Activated B cell treated with CpG ODN at 0.5 μM for 24 hours (primary cell): ENCODE measurements at regions not wholly inside any gene's neighbourhood (a gene's known extent, or its start where the extent isn't known, plus 50 kb on each side); places are given as distances from the start of the nearest gene placed in this dataset.

Experiments
- ATAC-seq: fragments of 200-7000 bp; cut with Tn5 transposase; one replicate; pipeline ENCODE4 v1.10.0; 2021; ENCODE audit warnings: low read depth, mild to moderate bottlenecking, moderate library complexity
- CTCF ChIA-PET: fragments of 350-600 bp; sonication (Branson Sonifier 250); formaldehyde crosslinking; loops from one replicate; lab custom pipeline; 2021; ENCODE audit warnings: antibody characterized with exemption; lab: Charles Lee
- POLR2A ChIA-PET: fragments of 350-600 bp; sonication (Branson Sonifier 250); formaldehyde crosslinking; loops from one replicate; lab custom pipeline; 2021; ENCODE audit warnings: antibody characterized with exemption; lab: Charles Lee
- DNase-seq: peaks from one replicate; pipeline ENCODE4 v3.0.0; 2022
- H3K27ac Mint-ChIP-seq: one replicate; pipeline ENCODE4 v1.8.0; 2020; ENCODE audit warnings: mixed read lengths
- H3K27me3 Mint-ChIP-seq: one replicate; pipeline ENCODE4 v1.8.0; 2021; ENCODE audit warnings: mixed read lengths
- H3K36me3 Mint-ChIP-seq: one replicate; pipeline ENCODE4 v1.8.0; 2021; ENCODE audit warnings: low read depth, mixed read lengths
- H3K4me1 Mint-ChIP-seq: one replicate; pipeline ENCODE4 v1.8.0; 2021; ENCODE audit warnings: mixed read lengths
- H3K4me3 Mint-ChIP-seq: one replicate; pipeline ENCODE4 v1.8.0; 2020; ENCODE audit warnings: mild to moderate bottlenecking, mixed read lengths
- H3K9me3 Mint-ChIP-seq: one replicate; pipeline ENCODE4 v1.8.0; 2020; ENCODE audit warnings: mixed read lengths
- intact Hi-C: fragments of 100-400 bp; cut with micrococcal nuclease; formaldehyde crosslinking; loops from one replicate; pipeline ENCODE4 v1.15.1; 2024
- TF ChIP-seq, protein P1 (sequence below): fragments of 200-600 bp; IDR thresholded peaks from one replicate; pipeline ENCODE4 v1.8.0; 2022; ENCODE audit warnings: antibody characterized with exemption, mild to moderate bottlenecking

DNA sequence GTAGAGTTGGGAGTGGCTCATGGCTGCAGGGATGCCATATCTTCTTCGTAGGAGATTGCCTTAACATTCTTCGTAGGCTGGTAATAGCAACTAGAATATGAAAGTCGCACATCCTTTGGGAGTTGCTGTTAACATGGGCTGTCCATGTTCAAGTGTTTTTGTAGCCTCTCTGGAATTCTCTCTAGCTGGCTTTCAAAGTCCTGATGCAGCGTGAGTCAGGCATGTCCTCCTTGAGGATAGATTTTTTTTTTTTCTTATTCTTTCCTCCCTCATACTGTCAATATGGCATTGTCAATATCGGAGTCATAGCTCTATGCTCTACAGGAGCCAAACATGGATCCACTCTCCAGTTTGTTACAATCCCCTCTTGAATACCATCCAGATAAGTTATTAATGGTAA lies 494.8 kb upstream of the WWC1 start:
- ATAC-seq (no peak), DNase-seq (no peak)
- H3K4me1 Mint-ChIP-seq: no peaks in the 10 kb centered on the region
- TF ChIP-seq, protein P1, sequence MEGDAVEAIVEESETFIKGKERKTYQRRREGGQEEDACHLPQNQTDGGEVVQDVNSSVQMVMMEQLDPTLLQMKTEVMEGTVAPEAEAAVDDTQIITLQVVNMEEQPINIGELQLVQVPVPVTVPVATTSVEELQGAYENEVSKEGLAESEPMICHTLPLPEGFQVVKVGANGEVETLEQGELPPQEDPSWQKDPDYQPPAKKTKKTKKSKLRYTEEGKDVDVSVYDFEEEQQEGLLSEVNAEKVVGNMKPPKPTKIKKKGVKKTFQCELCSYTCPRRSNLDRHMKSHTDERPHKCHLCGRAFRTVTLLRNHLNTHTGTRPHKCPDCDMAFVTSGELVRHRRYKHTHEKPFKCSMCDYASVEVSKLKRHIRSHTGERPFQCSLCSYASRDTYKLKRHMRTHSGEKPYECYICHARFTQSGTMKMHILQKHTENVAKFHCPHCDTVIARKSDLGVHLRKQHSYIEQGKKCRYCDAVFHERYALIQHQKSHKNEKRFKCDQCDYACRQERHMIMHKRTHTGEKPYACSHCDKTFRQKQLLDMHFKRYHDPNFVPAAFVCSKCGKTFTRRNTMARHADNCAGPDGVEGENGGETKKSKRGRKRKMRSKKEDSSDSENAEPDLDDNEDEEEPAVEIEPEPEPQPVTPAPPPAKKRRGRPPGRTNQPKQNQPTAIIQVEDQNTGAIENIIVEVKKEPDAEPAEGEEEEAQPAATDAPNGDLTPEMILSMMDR: no peak
- no peaks in the 10 kb centered on the region for H3K36me3 Mint-ChIP-seq
- POLR2A ChIA-PET: no interaction called here
- no peak overlapping the region for H3K27ac Mint-ChIP-seq
- no peaks in the 10 kb centered on the region for H3K27me3 Mint-ChIP-seq
- CTCF ChIA-PET: no interaction called here
- H3K4me3 Mint-ChIP-seq: no peak overlapping the region
- H3K9me3 Mint-ChIP-seq: no peaks in the 10 kb centered on the region
- intact Hi-C loops: no loop called here

DNA sequence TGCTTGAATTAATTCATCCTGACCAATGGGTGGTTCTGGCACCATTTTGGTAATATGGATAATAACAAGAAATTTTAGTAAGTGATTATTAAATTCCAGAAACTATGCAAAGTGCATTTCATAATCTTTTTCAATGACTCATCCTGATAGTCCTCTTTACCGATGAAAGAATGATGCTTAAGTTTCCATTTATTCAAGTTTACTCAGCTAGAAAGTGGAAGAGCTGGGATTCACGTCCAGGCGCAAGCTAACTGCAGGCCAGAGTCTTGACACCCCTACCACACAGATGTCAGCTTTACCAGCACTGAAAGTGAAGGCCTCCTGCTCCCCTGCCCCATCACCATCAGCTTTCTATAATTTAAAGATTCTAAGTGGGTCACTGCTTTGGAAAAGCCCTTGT lies 493.5 kb upstream of the WWC1 start:
- Mint-ChIP-seq H3K27ac (no peak overlapping the region), H3K9me3 (no peaks in the 10 kb centered on the region), H3K36me3 (no peaks in the 10 kb centered on the region), H3K27me3 (no peaks in the 10 kb centered on the region), H3K4me1 (no peaks in the 10 kb centered on the region), H3K4me3 (no peak overlapping the region)
- CTCF ChIA-PET: no interaction called here
- POLR2A ChIA-PET: no interaction called here
- TF ChIP-seq, protein P1: no peak
- no peak for DNase-seq
- intact Hi-C loops: no loop called here
- ATAC-seq: no peak

DNA sequence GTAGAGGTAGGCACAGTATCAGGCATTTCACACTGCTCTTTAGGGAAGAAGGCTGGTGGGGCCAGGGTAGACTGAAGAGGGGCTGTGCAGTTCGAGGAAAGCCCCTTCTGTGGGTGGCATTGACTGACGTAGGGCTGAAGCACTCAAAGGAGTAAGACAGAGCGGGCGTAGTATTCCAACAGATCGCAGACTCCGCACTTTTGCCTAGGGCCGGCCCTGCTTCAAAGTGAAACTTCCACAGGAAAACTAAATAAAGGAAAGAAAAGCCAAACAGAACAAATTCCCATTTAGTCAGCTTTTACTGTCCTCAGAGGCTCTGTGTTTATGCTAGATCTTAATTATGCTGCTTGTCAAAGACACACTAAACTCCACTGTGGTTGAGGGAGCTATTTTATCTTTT lies 493.0 kb upstream of the WWC1 start:
- TF ChIP-seq, protein P1: no peak
- Mint-ChIP-seq H3K27me3 (no peaks in the 10 kb centered on the region), H3K4me3 (no peak overlapping the region), H3K36me3 (no peaks in the 10 kb centered on the region), H3K27ac (no peak overlapping the region), H3K9me3 (no peaks in the 10 kb centered on the region), H3K4me1 (no peaks in the 10 kb centered on the region)
- intact Hi-C loops: no loop called here
- ATAC-seq (no peak), DNase-seq (no peak)
- CTCF ChIA-PET: no interaction called here
- POLR2A ChIA-PET: no interaction called here

DNA sequence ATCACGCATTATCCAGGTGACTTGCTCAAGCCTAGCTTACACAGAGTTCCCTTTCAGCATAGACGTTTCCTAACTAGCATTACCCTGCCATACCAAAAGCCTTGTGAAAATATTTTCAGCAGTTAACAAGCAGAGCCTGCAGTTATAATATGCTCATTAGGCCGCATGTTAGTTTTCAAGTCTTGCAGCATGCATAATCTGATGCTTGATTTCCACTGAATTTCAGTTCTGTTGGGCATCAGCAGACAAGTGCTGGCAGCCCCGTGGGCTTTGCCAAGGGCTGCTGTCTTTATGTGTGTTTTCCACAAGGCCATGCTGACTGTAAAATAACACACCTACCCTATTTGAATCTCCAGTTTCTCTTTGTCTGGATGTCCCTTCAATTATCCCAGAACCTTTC lies 491.0 kb upstream of the WWC1 start:
- Mint-ChIP-seq H3K4me3 (no peak overlapping the region), H3K9me3 (no peaks in the 10 kb centered on the region), H3K4me1 (no peaks in the 10 kb centered on the region), H3K27ac (no peak overlapping the region), H3K36me3 (no peaks in the 10 kb centered on the region), H3K27me3 (no peaks in the 10 kb centered on the region)
- ChIA-PET CTCF (no interaction called here), POLR2A (no interaction called here)
- TF ChIP-seq, protein P1: no peak
- DNase-seq (no peak), ATAC-seq (no peak)
- intact Hi-C loops: no loop called here

DNA sequence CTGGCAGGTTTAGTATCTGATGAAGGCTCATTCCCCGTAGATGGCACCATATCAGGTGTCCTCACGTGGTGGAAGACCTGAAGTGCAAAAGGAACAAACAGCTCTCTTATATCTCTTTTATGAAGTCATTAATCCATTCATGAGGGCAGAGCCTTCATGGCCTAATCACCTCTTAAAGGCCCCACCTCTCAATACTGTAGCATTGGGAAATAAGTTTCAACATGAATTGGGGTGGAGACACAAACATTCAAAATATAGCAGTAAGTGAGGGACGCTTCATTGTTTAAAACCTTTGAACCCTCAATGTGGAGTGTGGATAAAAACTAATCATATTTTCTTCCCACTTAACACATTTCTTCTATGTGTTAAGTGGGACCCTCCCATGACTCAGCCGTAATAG lies 489.4 kb upstream of the WWC1 start:
- Mint-ChIP-seq H3K4me1 (no peaks in the 10 kb centered on the region), H3K27me3 (no peaks in the 10 kb centered on the region), H3K36me3 (no peaks in the 10 kb centered on the region), H3K9me3 (no peaks in the 10 kb centered on the region), H3K27ac (no peak overlapping the region), H3K4me3 (no peak overlapping the region)
- CTCF ChIA-PET: no interaction called here
- POLR2A ChIA-PET: no interaction called here
- intact Hi-C loops: no loop called here
- no peak for ATAC-seq
- TF ChIP-seq, protein P1: no peak
- no peak for DNase-seq
